HG03575 (cell line): ENCODE measurements at regions not wholly inside any gene's neighbourhood (a gene's known extent, or its start where the extent isn't known, plus 50 kb on each side); places are given as distances from the start of the nearest gene placed in this dataset.

Experiments used
- ATAC-seq: cut with Tn5 transposase; IDR thresholded peaks from one replicate; pipeline ENCODE4 v1.9.1; 2021; ENCODE audit not compliant: unreplicated experiment, insufficient number of reproducible peaks, low FRiP score; ENCODE audit errors: extremely low read depth

GRCh38 chr10:25661632-25662031, 272.4 kb upstream of the MYO3A start:
- ATAC-seq, result no peak

GRCh38 chr10:25666276-25666675, 267.8 kb upstream of the MYO3A start:
- ATAC-seq, result no peak

- ATAC-seq, result no peak
These were observed 258.8 kb upstream of the MYO3A start for GRCh38 chr10:25675204-25675603.

- no peak for ATAC-seq
These were observed 258.4 kb upstream of the MYO3A start for GRCh38 chr10:25675615-25676014.

GRCh38 chr10:25678220-25678619, 255.8 kb upstream of the MYO3A start:
- ATAC-seq, result no peak

- ATAC-seq, result no peak
These were observed 255.4 kb upstream of the MYO3A start for GRCh38 chr10:25678666-25679065.

- ATAC-seq, result no peak
These were observed 251.7 kb upstream of the MYO3A start for GRCh38 chr10:25682203-25682851.

- no peak for ATAC-seq
These were observed 250.7 kb upstream of the MYO3A start for GRCh38 chr10:25683344-25683743.

- ATAC-seq, result no peak
These were observed 246.5 kb upstream of the MYO3A start for GRCh38 chr10:25687521-25687920.

GRCh38 chr10:25689346-25690100, 244.5 kb upstream of the MYO3A start:
- ATAC-seq, result no peak

GRCh38 chr10:25692761-25693160, 241.3 kb upstream of the MYO3A start:
- no peak for ATAC-seq

- ATAC-seq, result no peak
These were observed 239.7 kb upstream of the MYO3A start for GRCh38 chr10:25694206-25694933.

- ATAC-seq, result no peak
These were observed 239.1 kb upstream of the MYO3A start for GRCh38 chr10:25694971-25695370.

- ATAC-seq, result no peak
These were observed 238.4 kb upstream of the MYO3A start for GRCh38 chr10:25695586-25695985.

- ATAC-seq, result no peak
These were observed 237.9 kb upstream of the MYO3A start for GRCh38 chr10:25696013-25696708.

- no peak for ATAC-seq
These were observed 236.6 kb upstream of the MYO3A start for GRCh38 chr10:25697412-25697811.

- no peak for ATAC-seq
These were observed 235.4 kb upstream of the MYO3A start for GRCh38 chr10:25698638-25699037.

- no peak for ATAC-seq
These were observed 234.4 kb upstream of the MYO3A start for GRCh38 chr10:25699631-25700030.

GRCh38 chr10:25701652-25702051, 232.4 kb upstream of the MYO3A start:
- ATAC-seq, result no peak
